HCT116 (cell line): ENCODE measurements at regions not wholly inside any gene's neighbourhood (a gene's known extent, or its start where the extent isn't known, plus 50 kb on each side); places are given as distances from the start of the nearest gene placed in this dataset.

Source experiments
- CEBPB ChIP-seq: IDR thresholded peaks from 2 replicates; pipeline ENCODE4 v1.6.1; 2012; ENCODE audit warnings: low read depth
- POLR2A ChIP-seq: IDR thresholded peaks from 2 replicates; pipeline ENCODE4 v1.7.0; 2011; ENCODE audit warnings: borderline replicate concordance; ENCODE audit not compliant: insufficient read depth, insufficient read length; ENCODE audit errors: extremely low read depth
- ZNF274 ChIP-seq: fragments of 200-500 bp; sonication (Bioruptor generic); IDR thresholded peaks from 2 replicates; pipeline ENCODE4 v1.6.1; 2014; ENCODE audit warnings: mild to moderate bottlenecking, low read depth, low read length, inconsistent platforms
- TF ChIP-seq, protein P1 (sequence below), 3 experiments: fragments of 200-600 bp in 1 of 3; sonication (generic) in 1 of 3; IDR thresholded peaks in 2 of 3; conservative IDR thresholded peaks in 1 of 3; 2 replicates each; pipeline ENCODE4 v1.5.1; 2012 to 2017; ENCODE audit warnings: low read depth in 2 of 3, low read length in 2 of 3, antibody characterized with exemption in 1 of 3, borderline replicate concordance in 1 of 3, control low read depth in 1 of 3, mild to moderate bottlenecking in 1 of 3, mixed read lengths in 1 of 3, mixed run types in 1 of 3, moderate library complexity in 1 of 3; ENCODE audit not compliant: insufficient read depth in 1 of 3

DNA sequence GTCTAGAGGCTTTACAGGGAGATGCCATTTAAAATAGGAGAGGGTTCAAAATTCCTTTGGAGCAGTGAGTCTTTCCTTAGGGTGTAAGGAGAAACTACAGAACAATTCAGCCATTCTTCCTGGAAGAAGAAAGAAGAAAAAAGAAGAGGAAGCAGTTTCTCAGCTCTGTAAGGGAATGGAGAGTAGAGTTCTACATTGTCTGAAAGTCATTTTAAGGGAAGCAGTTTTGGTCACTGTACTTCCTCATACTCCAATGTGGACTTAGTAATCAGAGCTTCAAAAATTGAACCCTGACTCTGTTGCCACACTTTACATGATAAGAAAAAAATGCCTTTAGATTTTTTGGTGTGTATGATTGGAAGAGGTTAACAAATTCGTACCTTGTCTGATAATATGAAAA, 122.4 kb downstream of the LRRC70 start:
- TF ChIP-seq ZNF274 (no peak), POLR2A (no peak), CEBPB (no peak)
- TF ChIP-seq, protein P1, sequence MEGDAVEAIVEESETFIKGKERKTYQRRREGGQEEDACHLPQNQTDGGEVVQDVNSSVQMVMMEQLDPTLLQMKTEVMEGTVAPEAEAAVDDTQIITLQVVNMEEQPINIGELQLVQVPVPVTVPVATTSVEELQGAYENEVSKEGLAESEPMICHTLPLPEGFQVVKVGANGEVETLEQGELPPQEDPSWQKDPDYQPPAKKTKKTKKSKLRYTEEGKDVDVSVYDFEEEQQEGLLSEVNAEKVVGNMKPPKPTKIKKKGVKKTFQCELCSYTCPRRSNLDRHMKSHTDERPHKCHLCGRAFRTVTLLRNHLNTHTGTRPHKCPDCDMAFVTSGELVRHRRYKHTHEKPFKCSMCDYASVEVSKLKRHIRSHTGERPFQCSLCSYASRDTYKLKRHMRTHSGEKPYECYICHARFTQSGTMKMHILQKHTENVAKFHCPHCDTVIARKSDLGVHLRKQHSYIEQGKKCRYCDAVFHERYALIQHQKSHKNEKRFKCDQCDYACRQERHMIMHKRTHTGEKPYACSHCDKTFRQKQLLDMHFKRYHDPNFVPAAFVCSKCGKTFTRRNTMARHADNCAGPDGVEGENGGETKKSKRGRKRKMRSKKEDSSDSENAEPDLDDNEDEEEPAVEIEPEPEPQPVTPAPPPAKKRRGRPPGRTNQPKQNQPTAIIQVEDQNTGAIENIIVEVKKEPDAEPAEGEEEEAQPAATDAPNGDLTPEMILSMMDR (IDR thresholded peaks at IDR 0.05 in 2 of 3, conservative IDR thresholded peaks at IDR 0.05 in 1 of 3; ENCODE audit: borderline replicate concordance in 1 of 3, insufficient read depth in 1 of 3, low read depth in 2 of 3, low read length in 2 of 3) = no peak
